Loucy (cell line): ENCODE measurements at regions not wholly inside any gene's neighbourhood (a gene's known extent, or its start where the extent isn't known, plus 50 kb on each side); places are given as distances from the start of the nearest gene placed in this dataset.

Experiments
- H2AFZ ChIP-seq: fragments of 200-600 bp; sonication (generic); 2 replicates; pipeline ENCODE4 v1.6.0; 2016; ENCODE audit warnings: antibody characterized with exemption, mild to moderate bottlenecking, low read length, moderate library complexity
- H3F3A ChIP-seq: fragments of 200-600 bp; 2 replicates; pipeline ENCODE4 v1.6.0; 2016; ENCODE audit warnings: antibody characterized with exemption, low read depth, mild to moderate bottlenecking
- H3K27me3 ChIP-seq: fragments of 200-600 bp; sonication (generic); 2 replicates; pipeline ENCODE4 v1.6.1; 2014; ENCODE audit warnings: low read length, mild to moderate bottlenecking; ENCODE audit not compliant: insufficient read depth, poor library complexity, severe bottlenecking
- H3K36me3 ChIP-seq: fragments of 200-600 bp; sonication (generic); 2 replicates; pipeline ENCODE4 v1.6.1; 2016; ENCODE audit warnings: low read length; ENCODE audit not compliant: insufficient read depth
- H3K4me1 ChIP-seq: fragments of 200-600 bp; sonication (generic); 2 replicates; pipeline ENCODE4 v1.5.1; 2014; ENCODE audit warnings: low read length, mild to moderate bottlenecking; ENCODE audit not compliant: insufficient read depth, poor library complexity, severe bottlenecking
- H3K4me2 ChIP-seq: fragments of 200-600 bp; sonication (generic); 2 replicates; pipeline ENCODE4 v1.6.0; 2014; ENCODE audit warnings: antibody characterized with exemption, low read length, low read depth, mild to moderate bottlenecking; ENCODE audit not compliant: poor library complexity, severe bottlenecking
- H3K4me3 ChIP-seq: fragments of 200-600 bp; sonication (generic); 2 replicates; pipeline ENCODE4 v1.5.1; 2014; ENCODE audit warnings: low read length, mild to moderate bottlenecking, mixed read lengths; ENCODE audit not compliant: poor library complexity, severe bottlenecking
- H3K79me2 ChIP-seq: fragments of 200-600 bp; sonication (generic); 2 replicates; pipeline ENCODE4 v1.6.1; 2014; ENCODE audit warnings: low read length; ENCODE audit not compliant: insufficient read depth
- H3K9ac ChIP-seq: fragments of 200-600 bp; sonication (generic); 2 replicates; pipeline ENCODE4 v1.6.0; 2014; ENCODE audit warnings: mild to moderate bottlenecking, low read depth, low read length, moderate library complexity; ENCODE audit not compliant: poor library complexity, severe bottlenecking
- H3K9me2 ChIP-seq: fragments of 200-600 bp; sonication (generic); replicated peaks from 2 replicates; pipeline ENCODE4 v1.6.1; 2016; ENCODE audit warnings: low read depth, low read length, mixed read lengths
- H3K9me3 ChIP-seq: fragments of 200-600 bp; sonication (generic); 2 replicates; pipeline ENCODE4 v1.6.1; 2014; ENCODE audit warnings: mild to moderate bottlenecking, antibody characterized with exemption, low read length, low read depth; ENCODE audit not compliant: insufficient read depth
- H4K20me1 ChIP-seq: fragments of 200-600 bp; sonication (generic); 2 replicates; pipeline ENCODE4 v1.6.0; 2014; ENCODE audit warnings: antibody characterized with exemption, low read length, mild to moderate bottlenecking; ENCODE audit not compliant: insufficient read depth, poor library complexity, severe bottlenecking
- EZH2phosphoT487 ChIP-seq: fragments of 200-600 bp; IDR thresholded peaks from 2 replicates; pipeline ENCODE4 v1.6.1; 2018; ENCODE audit warnings: antibody characterized with exemption, mild to moderate bottlenecking, moderate library complexity, borderline replicate concordance
- TF ChIP-seq, protein P1 (sequence below): fragments of 200-600 bp; sonication (generic); conservative IDR thresholded peaks from 2 replicates; pipeline ENCODE4 v1.5.1; 2014; ENCODE audit warnings: mild to moderate bottlenecking, antibody characterized with exemption, low read length

GRCh38 chr9:19994296-19994695 is 205.5 kb upstream of the SLC24A2 start:
- no peak overlapping the region for H3K9ac ChIP-seq
- no peak overlapping the region for H3K4me2 ChIP-seq
- H3K27me3 ChIP-seq, result no peaks in the 10 kb centered on the region
- TF ChIP-seq EZH2phosphoT487, result no peak
- TF ChIP-seq, protein P1, sequence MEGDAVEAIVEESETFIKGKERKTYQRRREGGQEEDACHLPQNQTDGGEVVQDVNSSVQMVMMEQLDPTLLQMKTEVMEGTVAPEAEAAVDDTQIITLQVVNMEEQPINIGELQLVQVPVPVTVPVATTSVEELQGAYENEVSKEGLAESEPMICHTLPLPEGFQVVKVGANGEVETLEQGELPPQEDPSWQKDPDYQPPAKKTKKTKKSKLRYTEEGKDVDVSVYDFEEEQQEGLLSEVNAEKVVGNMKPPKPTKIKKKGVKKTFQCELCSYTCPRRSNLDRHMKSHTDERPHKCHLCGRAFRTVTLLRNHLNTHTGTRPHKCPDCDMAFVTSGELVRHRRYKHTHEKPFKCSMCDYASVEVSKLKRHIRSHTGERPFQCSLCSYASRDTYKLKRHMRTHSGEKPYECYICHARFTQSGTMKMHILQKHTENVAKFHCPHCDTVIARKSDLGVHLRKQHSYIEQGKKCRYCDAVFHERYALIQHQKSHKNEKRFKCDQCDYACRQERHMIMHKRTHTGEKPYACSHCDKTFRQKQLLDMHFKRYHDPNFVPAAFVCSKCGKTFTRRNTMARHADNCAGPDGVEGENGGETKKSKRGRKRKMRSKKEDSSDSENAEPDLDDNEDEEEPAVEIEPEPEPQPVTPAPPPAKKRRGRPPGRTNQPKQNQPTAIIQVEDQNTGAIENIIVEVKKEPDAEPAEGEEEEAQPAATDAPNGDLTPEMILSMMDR, result no peak
- H3K4me3 ChIP-seq, result no peak overlapping the region
- no peaks in the 10 kb centered on the region for H3F3A ChIP-seq
- H3K79me2 ChIP-seq, result no peaks in the 10 kb centered on the region
- no peaks in the 10 kb centered on the region for H3K9me3 ChIP-seq
- no peaks in the 10 kb centered on the region for H3K9me2 ChIP-seq
- no peaks in the 10 kb centered on the region for H4K20me1 ChIP-seq
- no peak overlapping the region for H2AFZ ChIP-seq
- H3K4me1 ChIP-seq, result peaks cover 25% of the 10 kb centered on the region
- no peaks in the 10 kb centered on the region for H3K36me3 ChIP-seq

DNA sequence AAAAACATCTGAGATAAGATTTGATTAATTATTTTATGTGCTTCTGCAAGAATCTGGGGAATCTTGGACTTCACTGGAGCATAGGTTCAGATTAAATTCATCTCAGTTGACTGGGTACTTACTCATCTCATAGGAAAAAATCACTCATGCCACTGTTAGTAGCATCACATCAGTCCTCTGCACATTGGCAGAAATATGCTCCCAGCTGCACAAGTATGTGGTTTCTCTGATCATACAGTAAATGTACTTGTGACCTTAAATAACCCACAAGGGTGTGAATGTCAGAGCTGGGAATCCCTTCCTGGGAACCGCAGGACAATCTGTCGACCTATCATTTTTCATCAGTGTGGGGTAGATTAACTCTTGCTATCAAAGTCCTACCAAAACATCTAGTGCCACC is 203.7 kb upstream of the SLC24A2 start:
- H3K4me3 ChIP-seq, result no peak overlapping the region
- no peaks in the 10 kb centered on the region for H3K36me3 ChIP-seq
- TF ChIP-seq EZH2phosphoT487, result no peak
- TF ChIP-seq, protein P1, result no peak
- H3K4me1 ChIP-seq, result peaks cover 15% of the 10 kb centered on the region
- no peaks in the 10 kb centered on the region for H3K9me3 ChIP-seq
- H2AFZ ChIP-seq, result no peak overlapping the region
- H3K4me2 ChIP-seq, result no peak overlapping the region
- H3F3A ChIP-seq, result no peaks in the 10 kb centered on the region
- H3K27me3 ChIP-seq, result no peaks in the 10 kb centered on the region
- no peak overlapping the region for H3K9ac ChIP-seq
- H3K79me2 ChIP-seq, result no peaks in the 10 kb centered on the region
- H3K9me2 ChIP-seq, result no peaks in the 10 kb centered on the region
- H4K20me1 ChIP-seq, result no peaks in the 10 kb centered on the region

- Histone ChIP-seq H2AFZ (no peak overlapping the region), H3K27me3 (no peaks in the 10 kb centered on the region), H3K9me2 (no peaks in the 10 kb centered on the region), H3K9ac (no peak overlapping the region), H4K20me1 (no peaks in the 10 kb centered on the region), H3K4me2 (no peak overlapping the region), H3K4me1 (peaks cover 7% of the 10 kb centered on the region), H3K4me3 (no peak overlapping the region), H3K9me3 (no peaks in the 10 kb centered on the region), H3F3A (no peaks in the 10 kb centered on the region), H3K79me2 (no peaks in the 10 kb centered on the region), H3K36me3 (no peaks in the 10 kb centered on the region)
- no peak for TF ChIP-seq EZH2phosphoT487
- TF ChIP-seq, protein P1, result no peak
Observed at GRCh38 chr9:19989213-19989612, 200.4 kb upstream of the SLC24A2 start.
